GM21737 (cell line): ENCODE measurements at regions not wholly inside any gene's neighbourhood (a gene's known extent, or its start where the extent isn't known, plus 50 kb on each side); places are given as distances from the start of the nearest gene placed in this dataset.

Source experiments
- ATAC-seq: cut with Tn5 transposase; IDR thresholded peaks from one replicate; pipeline ENCODE4 v1.9.1; 2021; ENCODE audit warnings: mild to moderate bottlenecking, moderate library complexity; ENCODE audit not compliant: unreplicated experiment

DNA sequence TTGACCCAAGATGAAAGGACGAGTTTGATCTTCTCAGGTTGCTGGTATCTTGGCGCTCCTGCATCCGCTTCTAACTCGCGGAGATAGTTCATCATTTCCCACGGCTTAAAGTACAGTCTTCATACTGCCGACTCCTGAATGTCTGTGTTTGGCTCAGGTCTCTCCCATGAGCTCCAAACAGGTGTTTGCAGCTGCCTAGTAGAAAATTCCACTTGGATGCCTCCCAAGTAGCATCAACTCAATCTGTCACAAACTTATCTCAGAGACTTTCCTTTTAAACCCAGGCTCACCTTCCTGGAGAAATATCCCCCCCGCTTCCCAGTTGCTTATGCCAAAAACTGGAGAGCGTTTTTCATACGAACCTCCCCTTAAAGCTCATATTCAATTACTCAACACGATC lies 986.5 kb downstream of the TBC1D22A start:
- no peak for ATAC-seq

DNA sequence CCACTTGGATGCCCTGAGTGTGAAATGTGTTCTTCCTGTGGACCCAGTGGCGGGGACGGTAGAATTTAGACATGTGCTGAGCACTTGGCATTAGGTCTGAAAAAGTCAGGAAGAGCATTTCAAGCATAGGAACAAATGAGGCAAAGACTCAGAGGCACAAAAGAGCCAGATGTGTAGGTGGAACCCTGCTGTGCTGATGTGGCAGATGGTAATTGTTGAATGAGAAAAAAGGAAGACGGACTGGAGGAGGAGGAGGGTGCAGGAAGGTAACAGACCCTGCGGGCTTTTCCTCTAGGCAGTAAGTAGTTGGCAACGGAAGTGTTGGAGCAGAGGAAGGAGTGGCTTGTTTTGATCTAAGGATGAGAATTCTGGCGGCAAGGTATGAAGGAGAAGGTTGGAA lies 985.8 kb downstream of the TBC1D22A start:
- no peak for ATAC-seq

DNA sequence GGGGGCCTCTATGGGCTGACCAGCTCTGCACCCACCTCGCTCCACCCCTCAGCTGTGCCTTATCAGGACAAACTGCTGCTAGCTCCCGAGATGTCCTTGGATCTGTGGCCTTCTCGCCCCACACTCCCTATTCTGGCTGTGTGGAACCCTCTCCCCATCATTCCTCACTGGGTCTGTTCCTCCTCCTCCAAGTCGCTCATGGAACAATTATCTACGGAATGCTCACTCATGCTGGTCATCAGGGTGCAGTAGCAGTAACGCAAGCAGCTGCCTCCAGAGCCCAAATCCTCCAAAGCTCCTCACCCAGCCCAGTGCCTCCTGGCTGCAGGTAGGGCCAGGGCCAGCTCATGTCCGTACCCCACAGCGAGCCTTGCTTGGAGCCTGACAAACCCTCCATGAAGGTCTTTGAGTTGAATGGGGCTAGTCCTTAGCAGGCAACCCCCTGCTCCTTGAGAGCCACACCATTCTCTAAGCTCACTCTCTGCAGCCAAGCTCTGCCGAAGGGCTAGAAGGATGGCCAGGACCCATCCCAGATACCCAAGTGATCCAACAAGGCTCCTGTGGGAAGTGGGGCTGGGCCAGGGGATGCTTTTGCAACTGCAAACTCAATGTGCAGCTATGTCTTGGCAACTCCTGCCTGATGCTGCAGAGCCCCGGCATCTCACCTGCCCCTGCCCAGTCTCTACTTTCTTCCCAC lies 977.8 kb downstream of the TBC1D22A start:
- no peak for ATAC-seq

DNA sequence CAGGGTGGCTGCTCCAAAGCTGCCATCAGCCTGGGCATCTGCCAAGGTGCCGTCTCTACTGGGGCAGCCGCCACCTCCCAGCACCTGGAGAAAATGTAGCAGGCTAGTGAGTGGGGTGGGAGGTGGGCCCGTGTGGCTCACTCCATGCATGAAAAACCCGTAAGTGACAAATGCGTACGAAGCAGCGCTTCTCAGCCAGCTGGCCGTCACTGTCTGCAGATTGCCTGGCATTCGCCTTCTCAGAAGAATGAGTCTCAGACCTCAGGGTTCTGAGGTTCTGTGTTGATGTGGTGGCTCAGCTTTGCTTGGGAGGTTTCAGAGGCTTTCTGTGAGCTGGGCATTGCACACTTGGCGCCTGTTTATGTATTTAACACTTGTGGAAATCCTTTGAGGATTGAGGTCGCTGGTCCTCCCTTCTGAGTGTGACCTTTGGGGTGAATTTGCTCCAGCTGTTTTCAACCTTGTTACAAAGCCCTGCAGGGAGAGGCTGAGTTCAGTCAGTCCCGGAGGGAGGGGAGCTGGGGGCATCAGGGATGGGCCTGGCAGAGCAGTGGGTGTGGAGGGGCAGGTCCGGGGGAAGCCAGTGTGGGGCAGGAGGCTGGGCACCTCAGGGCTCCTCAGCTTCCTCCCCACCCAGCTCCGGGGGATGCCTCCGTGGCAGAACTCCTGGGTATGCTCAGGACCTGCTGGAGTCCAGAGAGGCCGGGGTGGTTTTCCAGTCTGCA lies 977.0 kb downstream of the TBC1D22A start:
- ATAC-seq: no peak

DNA sequence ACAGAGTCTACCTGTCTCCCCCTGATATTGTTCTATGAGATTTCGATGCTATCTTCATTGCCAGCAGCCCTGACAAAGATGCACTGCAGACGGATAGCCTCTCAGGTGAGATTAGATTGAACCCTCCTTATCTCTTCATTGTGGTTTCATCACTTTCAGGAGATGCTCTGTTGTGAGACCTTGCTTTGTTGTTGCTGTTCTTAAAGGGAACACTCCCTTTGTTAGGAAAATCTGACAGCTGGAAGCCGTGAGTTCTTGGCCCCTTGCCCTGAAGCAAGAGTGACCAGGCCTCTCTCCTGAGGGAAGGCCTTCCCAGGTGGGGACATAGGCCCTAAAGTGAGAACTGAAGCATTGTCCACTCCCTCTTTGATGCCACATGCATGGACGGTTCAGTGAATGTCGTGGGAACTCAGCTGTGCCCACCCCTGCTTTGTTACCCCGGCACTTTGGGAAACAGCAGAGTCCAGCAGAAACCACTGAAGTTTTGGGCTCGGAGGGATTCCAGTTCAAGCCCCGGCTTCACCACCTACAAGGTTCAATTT lies 976.1 kb downstream of the TBC1D22A start:
- no peak for ATAC-seq

DNA sequence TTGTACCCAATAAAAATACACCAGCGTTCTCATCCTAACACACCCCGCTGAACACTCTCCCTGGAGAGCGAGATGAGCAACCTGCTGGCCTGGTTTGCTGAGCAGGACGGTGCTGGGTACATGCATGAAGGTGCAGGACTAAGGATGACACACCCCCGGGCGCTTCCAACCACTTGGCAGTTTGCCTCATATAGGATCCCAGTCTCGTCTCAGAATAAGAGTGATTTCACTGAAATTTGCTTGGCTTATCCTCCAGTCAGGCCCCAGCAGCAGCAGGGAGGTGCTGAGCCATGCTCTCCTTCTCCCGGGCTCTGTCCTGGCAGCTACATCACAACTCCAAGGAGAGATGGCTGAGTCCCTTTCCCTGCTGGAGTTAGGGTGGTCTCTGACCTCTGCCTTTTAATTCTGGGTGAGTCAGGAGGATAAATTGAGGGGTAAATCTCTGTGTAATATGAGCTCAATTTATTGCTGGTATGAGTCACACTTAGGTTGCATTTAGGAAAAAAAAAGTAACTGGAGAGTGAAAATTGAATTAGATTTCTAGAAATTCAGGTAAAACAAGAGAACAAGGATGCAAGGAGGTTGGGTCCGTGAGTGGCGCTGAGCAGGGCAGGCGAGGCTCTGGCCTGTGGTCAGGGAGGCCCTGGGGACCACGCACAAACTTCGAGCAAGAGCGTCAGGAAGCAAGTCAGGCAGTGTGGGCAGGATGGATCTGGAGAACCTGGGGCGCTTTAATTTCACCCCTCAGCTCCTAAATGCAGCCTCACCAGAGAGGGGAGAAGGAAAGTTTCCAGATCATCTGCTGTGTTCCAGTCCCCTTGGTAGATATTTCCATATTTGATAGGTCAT lies 974.0 kb downstream of the TBC1D22A start:
- ATAC-seq: no peak

DNA sequence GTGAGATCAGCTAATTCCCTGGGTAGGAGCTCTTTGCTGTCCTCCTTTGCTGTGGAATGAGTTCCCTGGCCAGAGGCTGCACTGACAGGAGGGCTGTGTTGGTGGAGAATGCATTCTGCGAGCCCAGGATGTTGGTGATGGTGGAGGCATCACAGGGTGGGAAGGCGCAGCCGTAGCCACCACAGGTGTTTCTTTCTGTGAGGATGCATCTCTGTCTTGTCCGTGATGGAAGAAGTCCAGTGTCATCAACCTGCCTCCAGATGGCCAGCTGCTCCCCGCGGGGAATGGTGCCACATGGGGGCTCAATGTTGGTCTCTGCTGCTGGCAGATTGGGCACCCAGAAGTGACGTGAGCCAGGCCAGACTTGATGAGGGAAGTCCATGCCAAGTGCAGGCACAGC lies 972.1 kb downstream of the TBC1D22A start:
- no peak for ATAC-seq

DNA sequence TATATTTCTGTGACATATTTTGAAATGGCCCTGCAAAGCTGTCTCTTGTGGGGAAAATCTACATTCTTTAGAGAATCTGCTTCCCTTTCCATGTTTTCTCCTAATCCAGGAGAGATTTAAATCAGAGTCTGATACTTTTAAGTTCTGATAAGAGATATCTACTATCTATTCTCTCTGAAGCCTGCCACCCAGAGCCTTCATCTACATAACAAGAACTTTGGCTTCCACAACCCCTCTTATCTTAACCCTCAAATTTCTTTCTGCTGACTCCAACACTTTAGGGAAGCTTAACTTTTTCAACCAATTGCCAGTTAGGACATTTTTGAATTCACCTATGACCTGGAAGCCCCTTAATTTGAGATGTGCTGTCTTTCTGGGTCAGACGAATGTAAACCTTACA lies 965.2 kb downstream of the TBC1D22A start:
- no peak for ATAC-seq

DNA sequence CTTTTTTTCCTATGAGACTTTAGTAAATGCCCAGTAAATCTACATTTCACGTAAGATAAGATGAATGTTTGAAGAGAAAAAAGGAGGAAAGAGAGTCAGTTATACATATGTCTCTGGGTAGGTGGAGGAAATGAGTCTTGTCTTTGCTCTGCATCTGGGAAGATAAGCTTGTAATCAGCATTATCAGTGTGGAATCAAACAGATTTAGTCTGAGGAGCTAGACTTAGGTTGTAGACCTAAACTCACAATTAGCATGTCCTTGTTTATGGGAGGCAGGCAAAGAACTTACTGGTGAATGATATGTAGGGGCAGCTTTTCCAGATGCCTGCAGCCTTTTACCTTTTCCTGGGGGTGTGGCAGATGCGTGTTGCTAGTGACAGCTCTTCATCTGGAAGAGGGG lies 962.3 kb downstream of the TBC1D22A start:
- ATAC-seq: no peak

DNA sequence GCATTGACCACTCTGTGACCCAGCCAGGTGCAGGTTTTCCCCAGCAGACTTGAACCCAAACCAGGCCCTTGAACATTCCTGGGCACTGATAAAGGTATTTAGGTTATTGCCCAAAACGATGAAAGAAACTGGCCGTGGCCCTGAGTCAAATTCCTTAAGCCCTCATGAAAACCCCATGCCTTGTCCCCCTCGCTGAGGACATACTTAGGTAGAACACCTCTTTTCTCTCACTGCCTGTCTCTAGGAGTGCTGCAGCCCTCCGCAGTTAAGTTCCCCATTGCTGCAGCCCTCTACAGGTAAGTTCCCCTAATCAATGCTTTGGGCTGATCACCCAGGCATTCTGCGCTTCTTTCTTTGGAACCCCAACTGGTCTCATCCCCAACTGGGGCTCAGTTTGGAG lies 961.6 kb downstream of the TBC1D22A start:
- ATAC-seq: no peak

DNA sequence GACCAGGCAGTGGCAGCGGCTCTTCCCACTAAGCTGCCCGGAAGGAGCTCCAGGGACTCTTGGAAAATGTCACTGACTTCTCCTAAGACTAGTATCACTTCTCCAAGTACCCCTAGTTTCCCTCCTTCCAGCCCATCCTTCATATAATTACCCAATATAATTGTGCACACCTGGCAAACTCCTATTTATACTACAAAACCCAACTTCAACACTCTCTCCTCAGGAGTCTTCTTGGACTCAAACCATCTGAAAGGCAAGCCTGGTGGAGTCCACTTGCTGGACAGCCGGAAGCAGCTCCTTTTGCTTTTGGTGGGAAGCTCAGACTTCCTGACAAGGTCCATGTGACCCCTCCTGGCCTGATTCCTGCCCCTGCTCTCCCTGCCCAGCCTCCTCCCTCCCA lies 955.9 kb downstream of the TBC1D22A start:
- no peak for ATAC-seq

DNA sequence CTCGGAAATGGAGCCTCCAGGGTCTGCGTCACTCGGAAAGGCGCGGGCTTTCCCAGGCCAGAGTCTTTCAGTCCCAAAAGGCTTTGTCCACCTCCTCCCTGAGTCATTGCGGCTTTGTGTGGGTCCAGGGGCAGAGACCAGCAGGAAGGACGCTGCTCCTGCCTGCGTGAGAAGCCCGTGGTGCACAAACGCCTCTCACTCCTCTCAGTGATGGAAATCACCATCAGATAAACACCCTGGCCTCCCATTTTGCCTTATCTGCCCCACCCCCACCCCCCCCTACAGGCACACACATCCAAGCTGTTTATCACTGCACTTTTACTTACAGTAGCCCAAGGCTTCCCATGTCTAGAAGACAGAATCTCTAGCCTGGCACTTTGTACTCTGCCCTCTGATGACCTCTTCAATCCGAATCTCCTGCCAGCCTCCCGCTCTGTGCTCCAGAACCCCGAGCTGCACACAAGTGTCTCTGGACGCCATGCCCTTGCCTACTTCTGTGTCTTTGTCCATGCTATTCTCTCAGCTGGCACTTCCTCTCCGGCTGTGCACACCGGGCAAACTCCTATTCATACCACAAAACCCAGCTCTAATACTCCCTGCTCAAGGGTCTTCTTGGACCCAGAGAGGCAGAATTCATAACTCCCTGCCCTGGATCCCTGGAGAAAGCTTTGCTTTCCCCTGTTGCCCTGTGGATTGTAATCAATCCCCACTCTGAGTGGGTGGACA lies 954.6 kb downstream of the TBC1D22A start:
- no peak for ATAC-seq

DNA sequence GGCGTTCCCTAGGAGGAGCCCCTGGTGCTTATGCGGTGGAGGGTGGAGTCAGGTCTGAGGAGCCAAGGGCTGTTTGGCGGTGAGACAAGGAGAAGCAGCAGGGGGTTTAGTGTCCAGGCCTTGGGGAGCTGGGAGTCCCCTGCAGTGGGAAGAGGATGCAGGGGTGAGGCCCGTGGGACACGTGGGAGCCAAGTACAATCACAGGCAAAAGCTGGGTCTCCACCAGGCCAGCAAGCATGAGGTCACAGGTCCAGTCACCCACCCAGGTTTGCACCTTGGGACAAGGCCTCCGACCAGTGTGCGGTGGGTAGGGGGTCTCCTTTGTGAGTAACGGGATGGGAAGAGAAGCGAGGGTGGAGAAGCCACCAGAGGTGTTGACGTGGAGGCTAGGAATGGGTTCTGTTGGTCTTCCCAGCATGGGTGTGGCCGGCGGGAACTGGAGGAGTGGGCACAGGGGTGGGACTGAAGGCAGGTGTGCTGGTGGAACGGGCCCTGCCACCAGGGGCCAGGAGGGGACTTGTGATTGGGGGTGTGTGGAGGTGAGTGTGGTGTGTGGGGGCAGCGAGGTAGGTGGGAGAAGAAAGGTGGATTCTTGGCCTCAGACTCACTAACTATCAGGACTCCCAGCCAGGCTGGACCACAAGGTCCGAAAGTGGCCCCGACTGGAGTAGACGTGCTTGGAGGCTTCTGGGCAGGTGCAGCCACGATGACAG lies 953.6 kb downstream of the TBC1D22A start:
- ATAC-seq: no peak

DNA sequence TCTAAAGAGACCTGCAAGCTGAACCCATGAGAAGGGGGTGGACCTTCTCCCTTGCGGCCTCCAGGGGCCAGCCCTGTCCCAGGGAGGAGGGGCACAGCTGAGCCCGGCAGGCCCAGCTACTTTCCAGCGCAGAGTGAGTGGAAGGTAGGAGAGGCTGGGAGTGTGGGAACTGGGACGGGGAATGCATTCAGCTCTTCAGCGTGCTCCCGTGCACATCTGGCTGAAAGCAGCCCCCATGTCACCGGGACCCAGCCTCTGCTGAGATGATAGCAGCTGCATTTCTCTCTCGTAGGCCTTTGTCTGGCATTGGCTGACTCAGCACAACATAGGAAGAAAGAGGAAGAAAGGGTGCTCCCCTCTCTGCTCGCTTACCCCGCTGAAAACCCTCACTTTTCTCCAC lies 951.5 kb downstream of the TBC1D22A start:
- no peak for ATAC-seq

DNA sequence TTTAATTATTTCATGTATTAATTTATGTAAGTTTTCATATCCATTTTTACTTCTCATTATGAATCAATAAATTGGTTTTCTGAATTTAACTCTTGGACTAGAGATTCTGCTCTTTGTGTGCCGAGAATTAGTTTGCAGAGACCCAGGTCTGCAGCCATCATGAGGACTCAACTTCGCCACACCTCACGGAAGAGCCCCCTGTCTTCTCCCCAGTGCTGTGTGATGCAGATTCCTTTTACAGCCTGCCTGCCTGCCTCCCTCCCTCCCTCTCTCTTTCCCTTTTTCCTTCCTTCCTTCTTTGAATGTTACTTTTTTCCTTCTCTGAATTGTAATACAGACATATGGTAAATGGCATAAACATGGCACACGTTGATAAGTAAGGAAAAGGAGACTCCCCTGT lies 947.7 kb downstream of the TBC1D22A start:
- no peak for ATAC-seq

DNA sequence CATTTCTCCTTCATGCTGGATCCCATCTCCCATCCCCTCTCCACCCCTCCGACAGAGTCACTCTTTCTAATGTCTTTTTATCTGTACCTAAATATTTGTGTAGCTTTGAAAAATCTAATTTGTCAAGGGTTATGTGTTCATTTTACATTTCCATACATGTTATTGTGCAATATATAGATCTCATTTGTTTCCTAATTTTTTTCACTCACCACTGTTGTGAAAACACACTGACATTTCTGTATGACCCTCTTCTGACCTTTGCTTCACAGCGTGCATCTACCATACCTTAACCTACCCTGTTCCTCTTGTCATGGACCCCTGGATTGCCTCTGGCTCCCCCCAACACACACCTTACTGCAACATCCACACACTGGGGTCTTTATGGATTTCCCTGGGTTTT lies 942.9 kb downstream of the TBC1D22A start:
- no peak for ATAC-seq

DNA sequence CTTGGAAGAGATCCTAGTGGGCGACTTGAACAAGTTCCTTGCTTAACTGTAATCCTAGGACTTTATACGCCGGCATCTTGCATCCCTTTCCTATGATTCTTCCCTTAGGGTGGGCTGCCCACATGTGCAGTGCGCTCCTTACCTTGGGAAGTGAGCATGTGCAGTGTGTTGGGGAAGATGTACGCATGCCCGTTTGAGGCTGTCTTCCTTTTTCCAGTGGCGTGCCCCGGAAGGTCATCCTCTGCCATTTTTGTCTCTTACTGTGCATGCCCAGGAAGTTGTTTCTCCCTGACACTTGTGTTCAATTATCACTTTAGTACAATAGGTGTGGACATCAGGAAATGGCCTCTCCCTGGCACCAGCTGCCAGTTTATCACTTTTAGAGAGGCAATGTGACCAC lies 936.5 kb downstream of the TBC1D22A start:
- ATAC-seq: no peak

DNA sequence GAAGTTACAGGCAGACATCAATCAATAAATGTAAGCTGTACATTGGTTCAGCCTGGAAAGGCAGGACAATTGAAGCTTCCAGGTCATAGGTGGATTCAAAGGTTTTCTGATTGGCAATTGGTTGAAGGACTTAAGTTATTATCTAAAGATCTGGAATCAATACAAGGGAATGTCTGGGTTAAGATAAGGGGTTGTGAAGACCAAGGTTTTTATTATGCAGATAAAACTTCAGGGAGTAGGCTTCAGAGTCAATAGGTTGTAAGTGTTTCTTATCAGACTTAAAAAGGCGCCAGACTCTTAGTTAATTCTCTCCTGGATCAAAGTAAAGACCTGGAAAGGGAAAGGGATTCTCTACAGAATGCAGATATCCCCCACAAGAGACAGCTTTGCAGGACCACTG lies 935.4 kb downstream of the TBC1D22A start:
- no peak for ATAC-seq

DNA sequence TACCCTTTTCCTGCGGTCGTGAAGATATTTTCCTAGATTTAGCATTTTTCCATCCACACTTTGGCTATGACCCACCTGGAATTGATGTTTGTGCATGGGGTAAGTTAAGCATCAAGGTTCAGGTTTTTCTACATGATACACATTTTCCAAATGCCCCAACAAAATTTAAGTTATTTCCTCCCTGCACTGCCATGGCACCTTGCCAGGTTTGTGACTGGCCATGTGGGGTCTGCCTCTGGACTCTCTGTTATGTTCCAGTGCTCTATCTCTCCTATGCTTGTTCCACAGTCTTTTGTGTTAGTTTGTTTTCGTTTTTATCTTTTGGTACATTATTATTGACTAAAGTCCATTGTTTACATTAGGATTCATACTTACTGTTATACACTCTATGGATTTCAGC lies 934.3 kb downstream of the TBC1D22A start:
- no peak for ATAC-seq

DNA sequence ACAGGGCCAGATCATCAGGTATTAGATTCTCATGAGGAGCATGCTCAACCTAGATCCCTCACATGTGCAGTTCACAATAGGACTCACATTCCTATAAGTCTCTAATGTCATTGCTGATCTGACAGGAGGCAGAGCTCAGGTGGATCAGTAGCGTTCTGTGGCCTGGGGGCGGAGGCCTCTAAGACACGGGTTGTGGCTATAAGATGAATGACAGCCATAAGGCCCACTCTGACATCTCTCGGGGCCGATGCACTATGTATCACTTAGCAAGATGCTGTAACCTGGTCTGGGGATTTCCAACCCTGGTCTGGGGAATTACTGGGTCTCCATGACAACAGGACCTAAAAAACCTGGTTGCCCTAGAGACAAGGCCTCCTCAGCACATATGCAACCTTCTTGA lies 932.7 kb downstream of the TBC1D22A start:
- ATAC-seq: no peak
